GM12864 (cell line): ENCODE measurements at regions not wholly inside any gene's neighbourhood (a gene's known extent, or its start where the extent isn't known, plus 50 kb on each side); places are given as distances from the start of the nearest gene placed in this dataset.

ENCODE experiments used
- DNase-seq: peaks from one replicate; pipeline ENCODE4 v3.0.0-alpha.2; 2011; ENCODE audit warnings: low read depth
- H3K4me3 ChIP-seq: 2 replicates; pipeline ENCODE4 v1.5.1; 2011; ENCODE audit warnings: mild to moderate bottlenecking, low read depth, low read length, control low read depth
- TF ChIP-seq, protein P1 (sequence below): IDR thresholded peaks from 2 replicates; pipeline ENCODE4 v1.5.1; 2011; ENCODE audit warnings: low read depth, mild to moderate bottlenecking, moderate library complexity, low read length, control low read depth, inconsistent platforms; ENCODE audit errors: missing control alignments

DNA sequence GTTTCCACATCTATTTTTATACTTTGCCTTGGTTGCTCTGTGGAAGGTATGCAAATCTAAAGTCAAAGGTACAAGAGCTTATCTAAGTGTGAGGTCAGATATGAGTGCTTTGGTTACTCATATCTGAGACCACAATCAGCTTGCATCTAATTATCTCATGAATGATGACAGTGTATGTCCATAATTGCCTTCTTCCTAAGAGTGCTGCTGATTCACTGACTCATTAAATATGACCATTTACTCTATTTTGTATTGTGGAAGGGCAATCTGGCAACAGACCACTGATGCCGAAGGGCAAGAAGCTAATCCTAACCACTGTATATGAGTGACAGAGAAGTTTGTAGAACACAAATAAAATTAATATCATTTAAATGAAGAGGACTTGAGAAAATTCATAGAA lies 1190.2 kb upstream of the AGA start:
- TF ChIP-seq, protein P1, sequence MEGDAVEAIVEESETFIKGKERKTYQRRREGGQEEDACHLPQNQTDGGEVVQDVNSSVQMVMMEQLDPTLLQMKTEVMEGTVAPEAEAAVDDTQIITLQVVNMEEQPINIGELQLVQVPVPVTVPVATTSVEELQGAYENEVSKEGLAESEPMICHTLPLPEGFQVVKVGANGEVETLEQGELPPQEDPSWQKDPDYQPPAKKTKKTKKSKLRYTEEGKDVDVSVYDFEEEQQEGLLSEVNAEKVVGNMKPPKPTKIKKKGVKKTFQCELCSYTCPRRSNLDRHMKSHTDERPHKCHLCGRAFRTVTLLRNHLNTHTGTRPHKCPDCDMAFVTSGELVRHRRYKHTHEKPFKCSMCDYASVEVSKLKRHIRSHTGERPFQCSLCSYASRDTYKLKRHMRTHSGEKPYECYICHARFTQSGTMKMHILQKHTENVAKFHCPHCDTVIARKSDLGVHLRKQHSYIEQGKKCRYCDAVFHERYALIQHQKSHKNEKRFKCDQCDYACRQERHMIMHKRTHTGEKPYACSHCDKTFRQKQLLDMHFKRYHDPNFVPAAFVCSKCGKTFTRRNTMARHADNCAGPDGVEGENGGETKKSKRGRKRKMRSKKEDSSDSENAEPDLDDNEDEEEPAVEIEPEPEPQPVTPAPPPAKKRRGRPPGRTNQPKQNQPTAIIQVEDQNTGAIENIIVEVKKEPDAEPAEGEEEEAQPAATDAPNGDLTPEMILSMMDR = no peak

DNA sequence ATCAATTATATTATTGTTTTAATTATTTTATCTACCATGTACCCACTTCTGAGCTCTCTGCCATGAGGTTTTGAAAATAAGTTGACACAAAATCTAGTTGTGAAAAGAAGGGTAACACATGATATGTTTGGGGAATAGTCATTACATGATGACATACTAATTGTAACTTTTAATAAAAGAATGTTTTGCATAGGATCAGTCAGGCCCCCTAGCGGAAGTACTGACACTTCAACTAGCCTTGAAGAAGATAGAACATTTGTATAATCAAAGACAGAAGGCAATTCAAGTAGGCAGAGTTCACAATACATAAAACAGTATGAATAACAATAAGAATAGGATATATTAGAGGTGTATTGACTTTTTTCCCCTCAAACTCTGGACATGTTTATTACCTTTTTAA lies 1191.0 kb upstream of the AGA start:
- TF ChIP-seq, protein P1 = no peak
- DNase-seq = no peak
- no peak overlapping the region for H3K4me3 ChIP-seq

More for the DNA sequence above, 1190.2 kb upstream of the AGA start:
- no peak for DNase-seq
- H3K4me3 ChIP-seq = no peak overlapping the region

DNA sequence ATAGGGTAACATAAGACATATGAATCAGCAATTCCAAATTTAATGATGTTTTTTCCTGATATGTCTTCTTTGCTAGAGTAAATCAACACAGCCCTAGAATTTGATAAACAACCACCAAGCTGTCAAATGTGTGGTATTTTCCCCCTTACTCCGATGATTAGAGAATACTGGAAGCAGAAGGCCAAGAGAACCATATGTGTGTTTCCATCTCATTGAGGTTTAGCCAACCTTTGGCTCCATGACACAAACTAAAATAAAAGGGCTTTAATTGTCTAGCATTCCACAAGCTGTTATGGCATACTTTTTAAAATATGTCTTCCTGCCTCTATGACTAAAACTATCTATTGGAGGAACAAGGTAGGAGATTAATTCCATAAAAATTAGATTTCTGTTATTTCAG lies 1222.4 kb upstream of the AGA start:
- no peak for DNase-seq
- TF ChIP-seq, protein P1 = no peak
- H3K4me3 ChIP-seq = no peak overlapping the region

DNA sequence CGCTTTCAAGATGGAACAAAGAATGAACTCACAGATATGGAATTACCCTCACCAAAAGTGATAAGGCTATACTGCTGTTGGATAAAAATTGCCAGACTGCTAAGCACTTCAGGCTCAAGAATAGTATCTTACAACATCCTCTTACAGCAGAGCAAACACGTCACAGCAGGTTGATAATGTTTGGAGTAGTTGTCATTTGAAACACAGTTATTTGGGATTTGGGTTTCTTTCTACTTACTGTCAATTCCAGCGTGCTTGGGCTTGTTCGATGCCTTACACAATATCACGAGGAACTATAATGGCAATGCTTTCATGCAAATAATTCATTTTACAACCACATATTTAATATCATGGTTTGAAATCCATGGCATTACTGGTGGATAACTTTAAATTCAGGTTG lies 1223.7 kb upstream of the AGA start:
- H3K4me3 ChIP-seq = no peak overlapping the region
- TF ChIP-seq, protein P1 = no peak
- DNase-seq = no peak

DNA sequence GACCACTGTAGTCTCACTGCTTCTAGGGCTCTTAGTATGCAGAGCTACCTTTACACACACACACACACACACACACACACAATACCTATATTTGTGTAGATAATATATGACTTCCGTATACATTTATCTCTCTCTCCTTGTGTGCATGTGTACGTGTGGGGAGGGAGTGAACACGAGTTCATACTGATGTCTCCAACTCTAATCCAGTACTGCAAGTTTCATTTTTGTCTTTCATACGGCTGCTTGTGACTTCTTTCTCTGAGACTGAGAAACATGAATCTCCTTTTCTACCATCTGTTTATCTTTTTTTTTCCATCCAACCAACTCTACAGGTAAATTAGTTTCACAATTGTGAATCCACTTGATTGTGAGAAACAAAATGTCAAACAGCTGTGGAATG lies 1229.5 kb upstream of the AGA start:
- no peak overlapping the region for H3K4me3 ChIP-seq
- TF ChIP-seq, protein P1 = no peak
- DNase-seq = no peak

DNA sequence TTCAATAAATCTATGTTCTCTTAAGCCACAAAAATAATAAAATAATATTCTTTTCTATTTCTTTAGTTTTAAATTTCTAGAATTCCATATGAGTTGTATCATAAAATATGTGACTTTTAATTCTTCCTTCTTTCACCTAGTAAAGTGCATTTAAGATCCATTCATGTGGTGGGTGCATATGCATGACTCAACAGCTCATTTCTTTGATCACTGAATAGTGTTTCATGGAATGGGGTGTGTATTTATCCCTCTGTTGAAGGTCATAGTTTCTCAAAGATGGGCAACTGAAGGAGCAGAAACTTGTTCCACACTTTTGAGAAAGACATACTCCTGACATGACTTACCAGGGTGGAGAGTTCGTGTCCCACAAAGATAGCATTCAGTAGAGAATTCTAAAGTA lies 1230.3 kb upstream of the AGA start:
- TF ChIP-seq, protein P1 = no peak
- DNase-seq = no peak
- H3K4me3 ChIP-seq = no peak overlapping the region

DNA sequence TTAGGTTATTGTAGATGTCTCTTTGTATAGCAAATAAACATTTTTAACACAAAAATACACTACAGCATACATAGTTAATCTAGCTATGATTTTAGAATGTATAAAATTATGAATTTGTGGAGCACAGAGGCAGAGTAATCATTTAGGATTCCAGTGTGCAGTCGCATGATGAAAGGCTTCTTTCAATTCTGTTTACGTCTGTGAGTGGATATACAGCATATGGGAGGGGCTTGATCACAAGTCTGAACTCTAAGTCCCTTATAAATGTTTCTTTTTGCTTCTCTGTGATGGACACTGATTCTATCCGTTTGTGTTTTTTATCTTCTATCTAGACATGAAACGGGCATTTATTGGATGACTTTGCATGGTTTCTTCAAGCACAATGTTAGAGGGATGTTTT lies 1239.6 kb upstream of the AGA start:
- DNase-seq = no peak
- TF ChIP-seq, protein P1 = no peak

More for the DNA sequence above, 1239.6 kb upstream of the AGA start:
- no peak overlapping the region for H3K4me3 ChIP-seq
